Breast epithelium (tissue), 3 donors: ENCODE measurements at regions not wholly inside any gene's neighbourhood (a gene's known extent, or its start where the extent isn't known, plus 50 kb on each side); places are given as distances from the start of the nearest gene placed in this dataset.

Source experiments
- CTCF ChIP-seq, 3 donors: fragments of 450-650 bp; IDR thresholded peaks; one replicate each; pipeline ENCODE4 v1.5.1; 2016 to 2017; ENCODE audit warnings: antibody characterized with exemption in 3 of 3, mild to moderate bottlenecking in 3 of 3, moderate library complexity in 3 of 3
- POLR2A ChIP-seq: fragments of 450-650 bp; IDR thresholded peaks from one replicate; pipeline ENCODE4 v1.6.1; 2016; ENCODE audit warnings: antibody characterized with exemption, mild to moderate bottlenecking, moderate library complexity

- TF ChIP-seq CTCF (IDR thresholded peaks at IDR 0.05) (no peak), POLR2A (no peak)
Observed at GRCh38 chr7:12800486-12800885, 113.1 kb downstream of the ARL4A start.
